Vagina (tissue), 2 donors: ENCODE measurements at regions not wholly inside any gene's neighbourhood (a gene's known extent, or its start where the extent isn't known, plus 50 kb on each side); places are given as distances from the start of the nearest gene placed in this dataset.

Experiments used
- POLR2A ChIP-seq, 2 donors: fragments of 450-650 bp; IDR thresholded peaks; one replicate each; pipeline ENCODE4 v1.6.1; 2017; ENCODE audit warnings: antibody characterized with exemption in 2 of 2, mild to moderate bottlenecking in 2 of 2, moderate library complexity in 2 of 2
- POLR2AphosphoS5 ChIP-seq, 2 donors: sonication (generic); formaldehyde crosslinking; IDR thresholded peaks; one replicate each; pipeline ENCODE4 v1.9.0; 2017; ENCODE audit warnings: antibody characterized with exemption in 2 of 2, mild to moderate bottlenecking in 2 of 2, low read depth in 1 of 2; ENCODE audit not compliant: insufficient read depth in 1 of 2
- TF ChIP-seq, protein P1 (sequence below), 3 experiments: fragments of 450-650 bp in 2 of 3; fragments of 200-600 bp in 1 of 3; sonication (generic) in 1 of 3; IDR thresholded peaks; one replicate each; pipeline ENCODE4 v1.5.1; 2017 to 2019; ENCODE audit warnings: antibody characterized with exemption in 3 of 3, mild to moderate bottlenecking in 2 of 3, moderate library complexity in 2 of 3

DNA sequence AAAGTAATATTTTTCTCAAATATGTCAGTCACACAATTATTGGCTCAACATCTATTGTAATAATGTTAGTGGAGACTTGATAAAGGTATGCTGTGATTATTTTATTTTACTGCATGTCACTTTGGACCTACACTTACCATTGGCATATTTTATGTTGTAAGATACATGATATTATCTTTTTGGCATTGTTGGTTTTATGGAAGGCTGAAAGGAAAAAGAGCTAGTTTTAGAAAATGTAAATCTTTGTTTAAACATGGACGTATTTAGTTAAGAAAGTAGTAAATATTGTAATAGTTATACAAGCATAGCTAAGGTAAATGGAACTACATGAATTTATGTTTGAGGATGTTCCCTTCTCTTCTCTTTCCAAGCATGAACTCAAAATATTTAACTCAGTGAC is 1399.3 kb downstream of the STIM2 start:
- no peak for TF ChIP-seq POLR2A (IDR thresholded peaks at IDR 0.05)
- TF ChIP-seq, protein P1, sequence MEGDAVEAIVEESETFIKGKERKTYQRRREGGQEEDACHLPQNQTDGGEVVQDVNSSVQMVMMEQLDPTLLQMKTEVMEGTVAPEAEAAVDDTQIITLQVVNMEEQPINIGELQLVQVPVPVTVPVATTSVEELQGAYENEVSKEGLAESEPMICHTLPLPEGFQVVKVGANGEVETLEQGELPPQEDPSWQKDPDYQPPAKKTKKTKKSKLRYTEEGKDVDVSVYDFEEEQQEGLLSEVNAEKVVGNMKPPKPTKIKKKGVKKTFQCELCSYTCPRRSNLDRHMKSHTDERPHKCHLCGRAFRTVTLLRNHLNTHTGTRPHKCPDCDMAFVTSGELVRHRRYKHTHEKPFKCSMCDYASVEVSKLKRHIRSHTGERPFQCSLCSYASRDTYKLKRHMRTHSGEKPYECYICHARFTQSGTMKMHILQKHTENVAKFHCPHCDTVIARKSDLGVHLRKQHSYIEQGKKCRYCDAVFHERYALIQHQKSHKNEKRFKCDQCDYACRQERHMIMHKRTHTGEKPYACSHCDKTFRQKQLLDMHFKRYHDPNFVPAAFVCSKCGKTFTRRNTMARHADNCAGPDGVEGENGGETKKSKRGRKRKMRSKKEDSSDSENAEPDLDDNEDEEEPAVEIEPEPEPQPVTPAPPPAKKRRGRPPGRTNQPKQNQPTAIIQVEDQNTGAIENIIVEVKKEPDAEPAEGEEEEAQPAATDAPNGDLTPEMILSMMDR (IDR thresholded peaks at IDR 0.05): no peak
- no peak for TF ChIP-seq POLR2AphosphoS5 (IDR thresholded peaks at IDR 0.05; ENCODE audit: insufficient read depth in 1 of 2, low read depth in 1 of 2)
